GM12878 (cell line): ENCODE measurements at regions not wholly inside any gene's neighbourhood (a gene's known extent, or its start where the extent isn't known, plus 50 kb on each side); places are given as distances from the start of the nearest gene placed in this dataset.

Experiments used
- ATAC-seq: fragments of 200-7000 bp; cut with Tn5 transposase; 3 replicates; pipeline ENCODE4 v1.9.1; 2020; ENCODE audit warnings: mild to moderate bottlenecking, moderate library complexity
- BruUV-seq: library from RNA; stranded (reverse); fragments of 400-500 nt; replicated peaks from 2 replicates; lab custom pipeline; 2021; lab: Mats Ljungman, UMichigan
- CTCF ChIA-PET: fragments of 300-600 bp; sonication (Branson Sonifier 250); formaldehyde crosslinking; extraction: SDS; loops from one replicate; lab custom pipeline; 2021; ENCODE audit warnings: inconsistent platforms; lab: Yijun Ruan, JAX
- POLR2A ChIA-PET: fragments of 350-600 bp; formaldehyde crosslinking; extraction: SDS; loops from one replicate; lab custom pipeline; 2021; ENCODE audit warnings: inconsistent platforms; lab: Charles Lee
- RAD21 ChIA-PET: fragments of 300-600 bp; sonication (Branson Sonifier 250); formaldehyde crosslinking; loops from one replicate; lab custom pipeline; 2023; ENCODE audit warnings: antibody characterized with exemption; ENCODE audit not compliant: unreplicated experiment; lab: Charles Lee
- SMC1A ChIA-PET: fragments of 300-600 bp; sonication (Branson Sonifier 250); formaldehyde crosslinking; loops from one replicate; lab custom pipeline; 2023; ENCODE audit not compliant: unreplicated experiment, uncharacterized antibody; lab: Charles Lee
- DNase-seq: peaks from one replicate; pipeline ENCODE4 v3.0.0-alpha.2; 2011; ENCODE audit warnings: low read depth, low spot score
- FAIRE-seq: peaks from 3 replicates; lab custom pipeline; 2011; peaks lifted over from hg19 to GRCh38; lab: Jason Lieb, UNC
- H2AFZ ChIP-seq: 2 replicates; pipeline ENCODE4 v1.6.0; 2011; ENCODE audit warnings: low read depth, low read length, control low read depth; ENCODE audit not compliant: control insufficient read depth
- H3K27ac ChIP-seq: 2 replicates; pipeline ENCODE4 v1.5.1; 2011; ENCODE audit warnings: control low read depth; ENCODE audit not compliant: control insufficient read depth, insufficient read depth
- H3K27me3 ChIP-seq, 2 experiments: replicated peaks in 1 of 2; 2 replicates each; pipeline versions ENCODE4 v1.6.0 to v1.6.1; 2011; ENCODE audit warnings: low read length in 1 of 2; ENCODE audit not compliant: control insufficient read depth in 2 of 2, insufficient read depth in 2 of 2
- H3K36me3 ChIP-seq, 2 experiments: 2 replicates each; pipeline ENCODE4 v1.5.1; 2011; ENCODE audit warnings: low read length in 1 of 2; ENCODE audit not compliant: control insufficient read depth in 2 of 2, insufficient read depth in 2 of 2
- H3K4me1 ChIP-seq: 2 replicates; pipeline ENCODE4 v1.6.1; 2011; ENCODE audit warnings: mild to moderate bottlenecking, low read length, moderate library complexity, mixed read lengths; ENCODE audit not compliant: control insufficient read depth, insufficient read depth
- H3K4me2 ChIP-seq: 2 replicates; pipeline ENCODE4 v1.6.0; 2011; ENCODE audit warnings: control low read depth; ENCODE audit not compliant: control insufficient read depth, insufficient read depth
- H3K4me3 ChIP-seq: fragments of 200-600 bp; sonication (generic); 2 replicates; pipeline ENCODE4 v1.5.1; 2016
- H3K79me2 ChIP-seq: 2 replicates; pipeline ENCODE4 v1.6.0; 2011; ENCODE audit warnings: low read length; ENCODE audit not compliant: control insufficient read depth, insufficient read depth
- H3K9ac ChIP-seq: 2 replicates; pipeline ENCODE4 v1.8.0; 2011; ENCODE audit warnings: low read length, control low read depth, mixed read lengths; ENCODE audit not compliant: control insufficient read depth, insufficient read depth
- H3K9me3 ChIP-seq: replicated peaks from 3 replicates; pipeline ENCODE4 v1.5.1; 2011; ENCODE audit warnings: mild to moderate bottlenecking, low read length; ENCODE audit not compliant: control insufficient read depth, insufficient read depth
- H4K20me1 ChIP-seq: 2 replicates; pipeline ENCODE4 v1.6.0; 2011; ENCODE audit not compliant: control insufficient read depth, insufficient read depth
- BRCA1 ChIP-seq: IDR thresholded peaks from 2 replicates; pipeline ENCODE4 v1.6.1; 2011; ENCODE audit warnings: low read depth, low read length, improper control_type of control experiment
- CBX3 ChIP-seq: fragments of 200-600 bp; sonication (generic); IDR thresholded peaks from 2 replicates; pipeline ENCODE4 v1.6.1; 2016; ENCODE audit warnings: low read depth, borderline replicate concordance
- CHD4 ChIP-seq: fragments of 200-600 bp; sonication (generic); IDR thresholded peaks from 2 replicates; pipeline ENCODE4 v1.6.1; 2016; ENCODE audit warnings: mild to moderate bottlenecking
- ESRRA ChIP-seq: IDR thresholded peaks from 2 replicates; pipeline ENCODE4 v1.6.1; 2012; ENCODE audit warnings: mild to moderate bottlenecking, low read length, improper control_type of control experiment
- ETV6 ChIP-seq, 2 experiments: fragments of 450-650 bp in 1 of 2; IDR thresholded peaks in 1 of 2; conservative IDR thresholded peaks in 1 of 2; 2 replicates each; pipeline ENCODE4 v1.6.1; 2014; ENCODE audit warnings: antibody characterized with exemption in 1 of 2, borderline replicate concordance in 1 of 2, low read depth in 1 of 2, mild to moderate bottlenecking in 1 of 2, moderate library complexity in 1 of 2
- FOS ChIP-seq: IDR thresholded peaks from 3 replicates; pipeline ENCODE4 v1.6.1; 2011; ENCODE audit warnings: borderline replicate concordance; ENCODE audit not compliant: insufficient read length; ENCODE audit errors: extremely low read depth
- IRF4 ChIP-seq: IDR thresholded peaks from 2 replicates; pipeline ENCODE4 v1.6.1; 2011; ENCODE audit warnings: low read depth, low read length
- IRF5 ChIP-seq: fragments of 450-650 bp; IDR thresholded peaks from 2 replicates; pipeline ENCODE4 v1.6.1; 2017; ENCODE audit warnings: borderline replicate concordance
- MAX ChIP-seq: IDR thresholded peaks from 2 replicates; pipeline ENCODE4 v1.6.1; 2012; ENCODE audit warnings: low read depth, low read length, improper control_type of control experiment
- MXI1 ChIP-seq: fragments of 150-350 bp; IDR thresholded peaks from 2 replicates; pipeline ENCODE4 v1.6.1; 2011; ENCODE audit warnings: low read depth, mild to moderate bottlenecking, inconsistent platforms, low read length, improper control_type of control experiment
- NFXL1 ChIP-seq: fragments of 450-650 bp; IDR thresholded peaks from 2 replicates; pipeline ENCODE4 v1.6.1; 2017; ENCODE audit warnings: antibody characterized with exemption, mild to moderate bottlenecking, borderline replicate concordance
- POU2F2 ChIP-seq: IDR thresholded peaks from 3 replicates; pipeline ENCODE4 v1.6.1; 2011; ENCODE audit warnings: low read depth, mild to moderate bottlenecking, low read length, borderline replicate concordance
- RUNX3 ChIP-seq: IDR thresholded peaks from 2 replicates; pipeline ENCODE4 v1.6.1; 2012; ENCODE audit warnings: low read length, inconsistent platforms
- SPI1 ChIP-seq: IDR thresholded peaks from 2 replicates; pipeline ENCODE4 v1.6.1; 2011; ENCODE audit warnings: low read depth, mild to moderate bottlenecking, low read length, moderate library complexity, borderline replicate concordance; ENCODE audit not compliant: insufficient read depth
- YY1 ChIP-seq: IDR thresholded peaks from 2 replicates; pipeline ENCODE4 v1.6.1; 2011; ENCODE audit warnings: low read depth, mild to moderate bottlenecking, low read length
- ZBTB4 ChIP-seq: fragments of 450-650 bp; formaldehyde crosslinking; IDR thresholded peaks from 2 replicates; pipeline ENCODE4 v1.4.0; 2022; ENCODE audit warnings: mild to moderate bottlenecking, moderate library complexity
- ZNF207 ChIP-seq: fragments of 450-650 bp; IDR thresholded peaks from 2 replicates; pipeline ENCODE4 v1.6.1; 2014; ENCODE audit warnings: antibody characterized with exemption, mild to moderate bottlenecking, borderline replicate concordance
- ZNF384 ChIP-seq: IDR thresholded peaks from 2 replicates; pipeline ENCODE4 v1.6.1; 2012; ENCODE audit warnings: low read depth, mild to moderate bottlenecking, low read length, improper control_type of control experiment, borderline replicate concordance
- WGBS: methylation state at CpG from one replicate; pipeline ENCODE4 v1.1.6; 2016; ENCODE audit warnings: low lambda C conversion rate; ENCODE audit not compliant: insufficient replicate concordance, insufficient coverage; ENCODE audit errors: missing lambda C conversion rate; 5-methylcytosine and 5-hydroxymethylcytosine counted together
- in situ Hi-C: fragments of 300-500 bp; cut with MboI; formaldehyde crosslinking; loops from 9 replicates; pipeline ENCODE4 v1.14.3; 2018; ENCODE audit warnings: mixed read lengths
- intact Hi-C: fragments of 100-400 bp; cut with micrococcal nuclease; formaldehyde crosslinking; loops from one replicate; pipeline ENCODE4 v1.14.2; 2022; ENCODE audit not compliant: unreplicated experiment

DNA sequence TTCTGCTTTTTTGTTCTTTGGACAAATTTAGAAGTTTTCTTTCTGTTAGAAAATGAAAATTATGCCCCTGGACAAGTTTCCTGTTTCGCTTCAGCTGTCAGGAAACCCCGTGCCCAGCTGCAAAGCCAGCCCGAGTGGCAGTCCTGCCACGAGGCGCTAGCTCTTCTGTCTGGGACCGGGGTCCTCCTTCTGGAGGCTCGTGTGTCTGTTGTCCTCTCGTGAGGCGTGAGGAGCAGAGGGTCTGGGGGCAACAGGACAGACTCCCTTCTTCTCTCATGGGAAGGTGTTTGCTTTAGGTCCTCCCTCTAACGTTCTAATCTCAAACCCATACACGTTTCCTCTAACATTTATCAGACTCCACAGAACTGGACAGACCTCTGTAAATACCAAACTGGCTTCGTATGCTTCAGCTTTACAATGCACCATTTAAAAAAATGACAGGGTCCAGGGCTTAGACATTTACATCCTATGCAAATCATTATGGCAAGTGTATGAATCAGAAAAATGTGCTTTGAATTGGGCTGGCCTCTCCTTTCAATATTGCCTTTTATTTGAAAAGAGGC, 184.5 kb upstream of the SHH start (continued):
- TF ChIP-seq ZBTB4 (CRISPR knock-in tag) (no peak), CHD4 (no peak), MAX (no peak), NFXL1 (no peak), MXI1 (no peak)

DNA sequence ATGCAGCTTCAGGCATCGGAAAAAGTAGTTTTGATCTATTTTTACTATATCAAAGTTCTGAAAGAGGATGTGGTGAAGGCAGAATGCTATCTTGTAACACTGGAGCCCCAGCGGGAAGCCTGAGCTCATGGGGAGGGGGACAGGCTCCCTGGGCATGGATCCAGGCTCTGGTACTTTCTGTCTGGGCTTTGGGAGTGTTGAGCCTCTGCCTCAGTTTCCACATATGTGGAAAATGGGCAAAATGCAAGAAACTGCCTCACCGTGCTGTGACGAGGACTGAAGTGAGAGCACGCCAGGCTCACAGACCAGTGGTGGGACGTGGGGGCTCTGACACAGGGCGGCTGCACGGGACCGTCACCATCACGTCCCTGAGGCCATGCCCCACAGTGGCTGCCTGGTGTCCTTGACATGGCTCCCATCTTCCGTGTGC, 182.9 kb upstream of the SHH start:
- no peaks in the 10 kb centered on the region for H4K20me1 ChIP-seq
- ATAC-seq (no peak), FAIRE-seq (no peak), DNase-seq (no peak)
- 46% methylated on average over 11 of the region's 11 CpGs for WGBS
- no peak overlapping the region for H3K4me3 ChIP-seq
- no peak overlapping the region for H3K9ac ChIP-seq
- ChIA-PET CTCF (no interaction called here), SMC1A (interaction anchor here (0.6 kb wide), 1 partner anchor 47 kb away, joined by 3 read pairs; no protein-coding TSS in a partner anchor), RAD21 (no interaction called here), POLR2A (no interaction called here)
- BruUV-seq: no TSS peak
- no peaks in the 10 kb centered on the region for H3K79me2 ChIP-seq
- in situ Hi-C loops: no loop called here
- no peak overlapping the region for H3K27ac ChIP-seq
- peak overlapping the region; percentile 30; the same call in 1 of the 2 replicates for H3K4me2 ChIP-seq
- H3K4me1 ChIP-seq: peaks cover 15% of the 10 kb centered on the region
- no peaks in the 10 kb centered on the region for H3K36me3 ChIP-seq
- intact Hi-C loops: no loop called here
- no peak overlapping the region for H2AFZ ChIP-seq
- TF ChIP-seq POU2F2 (no peak), BRCA1 (no peak), CBX3 (no peak), ESRRA (no peak), ETV6 (conservative IDR thresholded peaks at IDR 0.05 in 1 of 2, IDR thresholded peaks at IDR 0.05 in 1 of 2; ENCODE audit: borderline replicate concordance in 1 of 2, low read depth in 1 of 2) (no peak), RUNX3 (peak; percentile 25; the same call in 1 of the 2 replicates), FOS (no peak), YY1 (no peak), ZNF207 (no peak), SPI1 (peak; percentile 52; the same call in 1 of the 2 replicates), IRF4 (no peak), CHD4 (no peak), ZNF384 (no peak), IRF5 (no peak)
- H3K9me3 ChIP-seq: no peaks in the 10 kb centered on the region; the same call in 2 of the 3 replicates
- no peaks in the 10 kb centered on the region for H3K27me3 ChIP-seq
